ENCODE measurements at regions not wholly inside any gene's neighbourhood (a gene's known extent, or its start where the extent isn't known, plus 50 kb on each side); places are given as distances from the start of the nearest gene placed in this dataset.

DNA sequence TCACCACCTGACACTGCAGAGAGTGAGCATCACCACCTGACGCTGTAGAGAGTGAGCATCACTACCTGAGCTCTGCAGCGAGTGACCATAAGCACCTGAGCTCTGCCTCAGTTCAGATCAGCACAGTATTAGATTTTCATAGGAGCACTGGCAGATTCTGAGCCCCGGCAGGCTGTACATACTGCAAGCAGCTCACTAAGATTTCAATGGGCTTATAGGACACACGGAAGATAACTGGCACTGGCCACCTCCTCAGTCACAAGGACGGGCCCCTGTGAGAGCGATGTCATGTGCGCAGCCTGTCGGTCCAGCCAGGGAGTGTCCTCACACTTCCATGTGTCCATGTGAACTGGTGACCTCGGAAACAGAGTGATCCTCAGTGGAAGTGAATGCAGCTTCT lies 153.5 kb upstream of the IRX2 start:
- DNase-seq (no peak), ATAC-seq (ENCODE audit: insufficient read depth, low read depth) (no peak)
- H3K27me3 ChIP-seq (ENCODE audit: insufficient read depth, low read length, poor library complexity): no peaks in the 10 kb centered on the region
- no peaks in the 10 kb centered on the region for H3K36me3 ChIP-seq (ENCODE audit: insufficient read depth, low read length)
- peaks cover 15% of the 10 kb centered on the region for H3K4me1 ChIP-seq (ENCODE audit: insufficient read depth, low read length)
- no peak for TF ChIP-seq EZH2 (IDR thresholded peaks at IDR 0.05; ENCODE audit: borderline replicate concordance, low read depth, low read length, severe bottlenecking)
- TF ChIP-seq, protein P1, sequence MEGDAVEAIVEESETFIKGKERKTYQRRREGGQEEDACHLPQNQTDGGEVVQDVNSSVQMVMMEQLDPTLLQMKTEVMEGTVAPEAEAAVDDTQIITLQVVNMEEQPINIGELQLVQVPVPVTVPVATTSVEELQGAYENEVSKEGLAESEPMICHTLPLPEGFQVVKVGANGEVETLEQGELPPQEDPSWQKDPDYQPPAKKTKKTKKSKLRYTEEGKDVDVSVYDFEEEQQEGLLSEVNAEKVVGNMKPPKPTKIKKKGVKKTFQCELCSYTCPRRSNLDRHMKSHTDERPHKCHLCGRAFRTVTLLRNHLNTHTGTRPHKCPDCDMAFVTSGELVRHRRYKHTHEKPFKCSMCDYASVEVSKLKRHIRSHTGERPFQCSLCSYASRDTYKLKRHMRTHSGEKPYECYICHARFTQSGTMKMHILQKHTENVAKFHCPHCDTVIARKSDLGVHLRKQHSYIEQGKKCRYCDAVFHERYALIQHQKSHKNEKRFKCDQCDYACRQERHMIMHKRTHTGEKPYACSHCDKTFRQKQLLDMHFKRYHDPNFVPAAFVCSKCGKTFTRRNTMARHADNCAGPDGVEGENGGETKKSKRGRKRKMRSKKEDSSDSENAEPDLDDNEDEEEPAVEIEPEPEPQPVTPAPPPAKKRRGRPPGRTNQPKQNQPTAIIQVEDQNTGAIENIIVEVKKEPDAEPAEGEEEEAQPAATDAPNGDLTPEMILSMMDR (IDR thresholded peaks at IDR 0.05; ENCODE audit: borderline replicate concordance, extremely low read depth, low read length, poor library complexity, severe bottlenecking): no peak
- no peak overlapping the region for H3K4me3 ChIP-seq (ENCODE audit: low read depth in 1 of 2, low read length in 2 of 2)
- no peak overlapping the region for H3K9ac ChIP-seq (ENCODE audit: low read depth, low read length)
- H3K27ac ChIP-seq (ENCODE audit: low read length): no peak overlapping the region
- no peaks in the 10 kb centered on the region for H3K9me3 ChIP-seq (ENCODE audit: insufficient read depth, low read length, severe bottlenecking)
- H2AFZ ChIP-seq (ENCODE audit: low read depth, low read length): no peak overlapping the region
- H3K4me2 ChIP-seq (ENCODE audit: insufficient read depth, low read length): no peak overlapping the region
- no peaks in the 10 kb centered on the region for H3K79me2 ChIP-seq (ENCODE audit: insufficient read depth, low read length)
- no peaks in the 10 kb centered on the region for H4K20me1 ChIP-seq (ENCODE audit: insufficient read depth, low read length)

DNA sequence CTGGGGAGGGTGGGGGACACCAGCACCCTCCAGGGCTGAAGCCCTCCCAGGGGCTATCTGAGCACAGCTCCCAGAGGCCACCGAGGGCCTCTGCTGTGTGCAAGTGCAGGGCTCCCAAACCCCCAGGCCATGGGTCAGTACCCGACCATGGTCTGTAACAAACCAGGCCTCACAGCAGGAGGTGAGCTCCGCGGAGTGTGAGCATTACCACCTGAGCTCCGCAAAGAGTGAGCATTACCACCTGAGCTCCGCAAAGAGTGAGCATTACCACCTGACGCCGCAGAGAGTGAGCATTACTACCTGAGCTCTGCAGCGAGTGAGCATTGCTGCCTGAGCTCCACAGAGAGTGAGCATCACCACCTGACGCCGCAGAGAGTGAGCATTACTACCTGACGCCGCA lies 152.9 kb upstream of the IRX2 start:
- H3K9me3 ChIP-seq (ENCODE audit: insufficient read depth, low read length, severe bottlenecking): no peaks in the 10 kb centered on the region
- H3K79me2 ChIP-seq (ENCODE audit: insufficient read depth, low read length): no peaks in the 10 kb centered on the region
- no peak overlapping the region for H3K27ac ChIP-seq (ENCODE audit: low read length)
- no peak for DNase-seq
- no peak for TF ChIP-seq EZH2 (IDR thresholded peaks at IDR 0.05; ENCODE audit: borderline replicate concordance, low read depth, low read length, severe bottlenecking)
- TF ChIP-seq, protein P1 (IDR thresholded peaks at IDR 0.05; ENCODE audit: borderline replicate concordance, extremely low read depth, low read length, poor library complexity, severe bottlenecking): no peak
- H4K20me1 ChIP-seq (ENCODE audit: insufficient read depth, low read length): no peaks in the 10 kb centered on the region
- H3K36me3 ChIP-seq (ENCODE audit: insufficient read depth, low read length): no peaks in the 10 kb centered on the region
- no peak overlapping the region for H3K9ac ChIP-seq (ENCODE audit: low read depth, low read length)
- no peak overlapping the region for H3K4me3 ChIP-seq (ENCODE audit: low read depth in 1 of 2, low read length in 2 of 2)
- no peak overlapping the region for H2AFZ ChIP-seq (ENCODE audit: low read depth, low read length)
- no peak for ATAC-seq (ENCODE audit: insufficient read depth, low read depth)
- no peak overlapping the region for H3K4me2 ChIP-seq (ENCODE audit: insufficient read depth, low read length)
- H3K4me1 ChIP-seq (ENCODE audit: insufficient read depth, low read length): peaks cover 15% of the 10 kb centered on the region
- no peaks in the 10 kb centered on the region for H3K27me3 ChIP-seq (ENCODE audit: insufficient read depth, low read length, poor library complexity)

- ATAC-seq (ENCODE audit: insufficient read depth, low read depth) (no peak), DNase-seq (no peak)
- no peaks in the 10 kb centered on the region for H3K36me3 ChIP-seq (ENCODE audit: insufficient read depth, low read length)
- H3K27ac ChIP-seq (ENCODE audit: low read length): no peak overlapping the region
- H3K4me3 ChIP-seq (ENCODE audit: low read depth in 1 of 2, low read length in 2 of 2): no peak overlapping the region
- no peaks in the 10 kb centered on the region for H4K20me1 ChIP-seq (ENCODE audit: insufficient read depth, low read length)
- H3K4me2 ChIP-seq (ENCODE audit: insufficient read depth, low read length): no peak overlapping the region
- no peaks in the 10 kb centered on the region for H3K79me2 ChIP-seq (ENCODE audit: insufficient read depth, low read length)
- H3K9ac ChIP-seq (ENCODE audit: low read depth, low read length): no peak overlapping the region
- no peaks in the 10 kb centered on the region for H3K27me3 ChIP-seq (ENCODE audit: insufficient read depth, low read length, poor library complexity)
- TF ChIP-seq EZH2 (IDR thresholded peaks at IDR 0.05; ENCODE audit: borderline replicate concordance, low read depth, low read length, severe bottlenecking): no peak
- TF ChIP-seq, protein P1 (IDR thresholded peaks at IDR 0.05; ENCODE audit: borderline replicate concordance, extremely low read depth, low read length, poor library complexity, severe bottlenecking): no peak
- no peak overlapping the region for H2AFZ ChIP-seq (ENCODE audit: low read depth, low read length)
- H3K9me3 ChIP-seq (ENCODE audit: insufficient read depth, low read length, severe bottlenecking): no peaks in the 10 kb centered on the region
- H3K4me1 ChIP-seq (ENCODE audit: insufficient read depth, low read length): peaks cover 15% of the 10 kb centered on the region
These were observed 152.2 kb upstream of the IRX2 start for GRCh38 chr5:2903451-2904395.

Data from DND-41 (cell line).